ENCODE measurements at regions not wholly inside any gene's neighbourhood (a gene's known extent, or its start where the extent isn't known, plus 50 kb on each side); places are given as distances from the start of the nearest gene placed in this dataset.

- TF ChIP-seq FOXP2 (optimal IDR thresholded peaks at IDR 0.05; ENCODE audit: control extremely low read depth, extremely low read length, insufficient read depth), result no peak
- no peak for TF ChIP-seq POLR2AphosphoS5 (IDR thresholded peaks at IDR 0.05; ENCODE audit: borderline replicate concordance, low read depth, low read length)
- no peak for TF ChIP-seq EZH2 (IDR thresholded peaks at IDR 0.05)
- DNase-seq (ENCODE audit: low read depth, low spot score), result peak; percentile 18
- H3K9ac ChIP-seq (ENCODE audit: insufficient read length), result no peak overlapping the region
- H3K27ac ChIP-seq, result no peak overlapping the region
- no peak overlapping the region for H3K4me3 ChIP-seq
- no peaks in the 10 kb centered on the region for H3K9me3 ChIP-seq (ENCODE audit: low read depth, low read length)
- H3K36me3 ChIP-seq (ENCODE audit: insufficient read depth, low read length), result no peaks in the 10 kb centered on the region
These were observed 58.5 kb downstream of the TEX13C start for GRCh38 chrX:125378205-125378604.

GRCh38 chrX:125378770-125379169 is 59.1 kb downstream of the TEX13C start:
- Histone ChIP-seq H3K9ac (ENCODE audit: insufficient read length) (no peak overlapping the region), H3K36me3 (ENCODE audit: insufficient read depth, low read length) (no peaks in the 10 kb centered on the region), H3K4me3 (no peak overlapping the region), H3K27ac (no peak overlapping the region), H3K9me3 (ENCODE audit: low read depth, low read length) (no peaks in the 10 kb centered on the region)
- DNase-seq (ENCODE audit: low read depth, low spot score), result no peak
- TF ChIP-seq POLR2AphosphoS5 (IDR thresholded peaks at IDR 0.05; ENCODE audit: borderline replicate concordance, low read depth, low read length) (no peak), FOXP2 (optimal IDR thresholded peaks at IDR 0.05; ENCODE audit: control extremely low read depth, extremely low read length, insufficient read depth) (no peak), EZH2 (IDR thresholded peaks at IDR 0.05) (no peak)

GRCh38 chrX:125382148-125382628 is 62.5 kb downstream of the TEX13C start:
- no peak for DNase-seq (ENCODE audit: low read depth, low spot score)

GRCh38 chrX:125382889-125383288 is 63.2 kb downstream of the TEX13C start:
- no peak for DNase-seq (ENCODE audit: low read depth, low spot score)
- no peaks in the 10 kb centered on the region for H3K36me3 ChIP-seq (ENCODE audit: insufficient read depth, low read length)
- H3K9ac ChIP-seq (ENCODE audit: insufficient read length), result no peak overlapping the region
- no peaks in the 10 kb centered on the region for H3K9me3 ChIP-seq (ENCODE audit: low read depth, low read length)
- no peak overlapping the region for H3K27ac ChIP-seq
- no peak overlapping the region for H3K4me3 ChIP-seq
- no peak for TF ChIP-seq POLR2AphosphoS5 (IDR thresholded peaks at IDR 0.05; ENCODE audit: borderline replicate concordance, low read depth, low read length)
- TF ChIP-seq FOXP2 (optimal IDR thresholded peaks at IDR 0.05; ENCODE audit: control extremely low read depth, extremely low read length, insufficient read depth), result no peak
- no peak for TF ChIP-seq EZH2 (IDR thresholded peaks at IDR 0.05)

More at GRCh38 chrX:125382148-125382628, 62.5 kb downstream of the TEX13C start:
- Histone ChIP-seq H3K27ac (no peak overlapping the region), H3K9me3 (ENCODE audit: low read depth, low read length) (no peaks in the 10 kb centered on the region), H3K36me3 (ENCODE audit: insufficient read depth, low read length) (no peaks in the 10 kb centered on the region), H3K4me3 (no peak overlapping the region), H3K9ac (ENCODE audit: insufficient read length) (no peak overlapping the region)
- TF ChIP-seq FOXP2 (optimal IDR thresholded peaks at IDR 0.05; ENCODE audit: control extremely low read depth, extremely low read length, insufficient read depth), result no peak
- TF ChIP-seq POLR2AphosphoS5 (IDR thresholded peaks at IDR 0.05; ENCODE audit: borderline replicate concordance, low read depth, low read length), result no peak
- TF ChIP-seq EZH2 (IDR thresholded peaks at IDR 0.05), result no peak

- TF ChIP-seq FOXP2 (optimal IDR thresholded peaks at IDR 0.05; ENCODE audit: control extremely low read depth, extremely low read length, insufficient read depth) (no peak), POLR2AphosphoS5 (IDR thresholded peaks at IDR 0.05; ENCODE audit: borderline replicate concordance, low read depth, low read length) (no peak), EZH2 (IDR thresholded peaks at IDR 0.05) (no peak)
- no peaks in the 10 kb centered on the region for H3K36me3 ChIP-seq (ENCODE audit: insufficient read depth, low read length)
- no peak overlapping the region for H3K9ac ChIP-seq (ENCODE audit: insufficient read length)
- H3K4me3 ChIP-seq, result no peak overlapping the region
- no peak for DNase-seq (ENCODE audit: low read depth, low spot score)
- H3K27ac ChIP-seq, result no peak overlapping the region
- H3K9me3 ChIP-seq (ENCODE audit: low read depth, low read length), result no peaks in the 10 kb centered on the region
These were observed 65.2 kb downstream of the TEX13C start for GRCh38 chrX:125384867-125385266.

GRCh38 chrX:125387945-125388344 is 68.3 kb downstream of the TEX13C start:
- TF ChIP-seq EZH2 (IDR thresholded peaks at IDR 0.05) (no peak), FOXP2 (optimal IDR thresholded peaks at IDR 0.05; ENCODE audit: control extremely low read depth, extremely low read length, insufficient read depth) (no peak), POLR2AphosphoS5 (IDR thresholded peaks at IDR 0.05; ENCODE audit: borderline replicate concordance, low read depth, low read length) (no peak)
- Histone ChIP-seq H3K27ac (no peak overlapping the region), H3K4me3 (no peak overlapping the region), H3K36me3 (ENCODE audit: insufficient read depth, low read length) (no peaks in the 10 kb centered on the region), H3K9me3 (ENCODE audit: low read depth, low read length) (no peaks in the 10 kb centered on the region), H3K9ac (ENCODE audit: insufficient read length) (no peak overlapping the region)
- no peak for DNase-seq (ENCODE audit: low read depth, low spot score)

- no peak for DNase-seq (ENCODE audit: low read depth, low spot score)
- H3K36me3 ChIP-seq (ENCODE audit: insufficient read depth, low read length), result no peaks in the 10 kb centered on the region
- H3K9ac ChIP-seq (ENCODE audit: insufficient read length), result no peak overlapping the region
- no peak for TF ChIP-seq EZH2 (IDR thresholded peaks at IDR 0.05)
- no peak for TF ChIP-seq FOXP2 (optimal IDR thresholded peaks at IDR 0.05; ENCODE audit: control extremely low read depth, extremely low read length, insufficient read depth)
- TF ChIP-seq POLR2AphosphoS5 (IDR thresholded peaks at IDR 0.05; ENCODE audit: borderline replicate concordance, low read depth, low read length), result no peak
- H3K4me3 ChIP-seq, result no peak overlapping the region
- no peaks in the 10 kb centered on the region for H3K9me3 ChIP-seq (ENCODE audit: low read depth, low read length)
- no peak overlapping the region for H3K27ac ChIP-seq
These were observed 74.8 kb downstream of the TEX13C start for GRCh38 chrX:125394449-125394848.

GRCh38 chrX:125395626-125396025 is 76.0 kb downstream of the TEX13C start:
- Histone ChIP-seq H3K27ac (no peak overlapping the region), H3K36me3 (ENCODE audit: insufficient read depth, low read length) (no peaks in the 10 kb centered on the region), H3K4me3 (no peak overlapping the region), H3K9ac (ENCODE audit: insufficient read length) (no peak overlapping the region), H3K9me3 (ENCODE audit: low read depth, low read length) (no peaks in the 10 kb centered on the region)
- TF ChIP-seq EZH2 (IDR thresholded peaks at IDR 0.05) (no peak), FOXP2 (optimal IDR thresholded peaks at IDR 0.05; ENCODE audit: control extremely low read depth, extremely low read length, insufficient read depth) (no peak), POLR2AphosphoS5 (IDR thresholded peaks at IDR 0.05; ENCODE audit: borderline replicate concordance, low read depth, low read length) (no peak)
- DNase-seq (ENCODE audit: low read depth, low spot score), result no peak

GRCh38 chrX:125398959-125399440 is 79.3 kb downstream of the TEX13C start:
- Histone ChIP-seq H3K27ac (no peak overlapping the region), H3K36me3 (ENCODE audit: insufficient read depth, low read length) (no peaks in the 10 kb centered on the region), H3K4me3 (no peak overlapping the region), H3K9me3 (ENCODE audit: low read depth, low read length) (no peaks in the 10 kb centered on the region), H3K9ac (ENCODE audit: insufficient read length) (no peak overlapping the region)
- DNase-seq (ENCODE audit: low read depth, low spot score), result no peak
- no peak for TF ChIP-seq POLR2AphosphoS5 (IDR thresholded peaks at IDR 0.05; ENCODE audit: borderline replicate concordance, low read depth, low read length)
- TF ChIP-seq EZH2 (IDR thresholded peaks at IDR 0.05), result no peak
- TF ChIP-seq FOXP2 (optimal IDR thresholded peaks at IDR 0.05; ENCODE audit: control extremely low read depth, extremely low read length, insufficient read depth), result no peak
